ENCODE measurements at regions not wholly inside any gene's neighbourhood (a gene's known extent, or its start where the extent isn't known, plus 50 kb on each side); places are given as distances from the start of the nearest gene placed in this dataset.

DNA sequence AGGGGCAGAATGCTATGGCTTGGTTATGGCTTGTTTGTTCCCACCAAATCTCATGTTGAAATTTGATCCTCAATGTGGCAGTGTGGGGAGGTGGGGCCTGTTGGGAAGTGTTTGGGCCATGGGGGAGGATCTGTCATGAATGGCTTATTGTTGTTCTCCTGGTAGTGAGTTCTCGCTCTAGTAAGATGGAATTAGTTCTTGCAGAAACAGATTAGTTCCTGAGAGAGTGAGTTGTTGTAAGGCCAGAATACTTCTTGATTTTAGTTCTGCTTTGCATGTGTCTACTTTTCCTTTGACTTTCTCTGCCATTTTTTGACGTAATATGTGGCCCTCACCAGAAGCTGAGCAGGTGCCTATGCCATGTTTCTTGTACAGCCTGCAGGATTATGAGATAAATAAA is 188.2 kb downstream of the KIF20B start:
- Histone ChIP-seq H3K9me3 (no peaks in the 10 kb centered on the region), H3K27ac (peak overlapping the region in 1 of 4 donors; percentile 24), H3K4me1 (no peaks in the 10 kb centered on the region), H3K36me3 (replicated peaks in 1 of 2; ENCODE audit: insufficient read depth in 1 of 2, low read depth in 2 of 2) (no peaks in the 10 kb centered on the region), H3K4me3 (no peak overlapping the region), H3K27me3 (no peaks in the 10 kb centered on the region)
- WGBS, 2 donors = 88 to 89% methylated on average over 2 of the region's 2 CpGs
- DNase-seq (no peak), ATAC-seq (no peak)
- intact Hi-C loops (cut with DNase I) = no loop called here
- TF ChIP-seq POLR2A (IDR thresholded peaks at IDR 0.05) (no peak), CTCF (IDR thresholded peaks at IDR 0.05) (no peak)

- no peak overlapping the region for H3K4me3 ChIP-seq
- H3K9me3 ChIP-seq = no peaks in the 10 kb centered on the region
- ATAC-seq = no peak
- H3K4me1 ChIP-seq = no peaks in the 10 kb centered on the region
- no peak for DNase-seq
- no peak for TF ChIP-seq POLR2A (IDR thresholded peaks at IDR 0.05)
- no peaks in the 10 kb centered on the region for H3K27me3 ChIP-seq
- no peaks in the 10 kb centered on the region for H3K36me3 ChIP-seq (replicated peaks in 1 of 2; ENCODE audit: insufficient read depth in 1 of 2, low read depth in 2 of 2)
- WGBS, 2 donors = 56 to 65% methylated on average over 2 of the region's 2 CpGs
- intact Hi-C loops (cut with DNase I) = no loop called here
- no peak overlapping the region for H3K27ac ChIP-seq
Observed at GRCh38 chr10:89891006-89891535, 189.7 kb downstream of the KIF20B start.

DNA sequence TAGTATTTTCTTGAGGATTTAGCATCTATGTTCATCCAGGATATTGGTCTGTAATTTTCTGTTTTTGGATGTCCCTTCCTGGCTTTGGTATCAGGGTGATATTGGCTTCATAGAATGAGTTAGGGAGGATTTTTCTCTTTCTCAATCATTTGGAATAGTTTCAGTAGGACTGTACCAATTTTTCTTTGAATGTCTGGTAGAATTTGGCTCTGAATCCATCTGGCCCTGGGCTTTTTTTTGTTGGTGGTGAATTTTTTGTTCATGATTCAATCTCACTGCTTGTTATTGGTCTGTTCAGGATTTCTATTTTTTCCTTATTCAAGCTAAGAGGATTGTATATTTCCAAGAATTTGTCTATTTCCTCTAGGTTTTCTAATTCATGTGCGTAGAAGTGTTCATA is 192.7 kb downstream of the KIF20B start:
- TF ChIP-seq CTCF (IDR thresholded peaks at IDR 0.05) (no peak), POLR2A (IDR thresholded peaks at IDR 0.05) (no peak)
- H3K4me3 ChIP-seq = no peak overlapping the region
- WGBS, 2 donors = 87 to 89% methylated on average over 1 of the region's 1 CpG
- no peak overlapping the region for H3K27ac ChIP-seq
- intact Hi-C loops (cut with DNase I) = no loop called here
- DNase-seq (no peak), ATAC-seq (no peak)
- H3K9me3 ChIP-seq = no peaks in the 10 kb centered on the region
- H3K4me1 ChIP-seq = no peaks in the 10 kb centered on the region
- H3K36me3 ChIP-seq (replicated peaks in 1 of 2; ENCODE audit: insufficient read depth in 1 of 2, low read depth in 2 of 2) = no peaks in the 10 kb centered on the region
- no peaks in the 10 kb centered on the region for H3K27me3 ChIP-seq

DNA sequence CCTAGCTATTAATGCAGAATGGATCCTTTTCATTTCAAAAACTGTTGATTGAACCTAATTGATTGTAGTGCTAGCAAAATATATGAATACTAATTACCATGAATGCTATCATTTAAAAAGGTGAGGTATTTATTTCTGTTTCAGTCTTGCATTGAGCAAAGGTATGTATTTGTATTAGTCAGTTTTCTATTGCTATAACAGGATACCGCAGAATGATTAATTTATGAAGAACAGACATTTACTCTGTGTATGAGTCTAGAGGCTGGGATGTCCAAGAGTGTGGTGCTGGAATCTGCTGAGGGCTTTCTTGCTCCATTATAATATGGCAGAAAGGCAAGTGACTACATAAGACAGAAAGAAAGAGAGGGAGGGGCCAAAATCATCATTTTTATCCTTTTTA is 199.2 kb downstream of the KIF20B start:
- no peak for ATAC-seq
- Histone ChIP-seq H3K27ac (no peak overlapping the region), H3K4me1 (no peaks in the 10 kb centered on the region), H3K36me3 (replicated peaks in 1 of 2; ENCODE audit: insufficient read depth in 1 of 2, low read depth in 2 of 2) (no peaks in the 10 kb centered on the region), H3K9me3 (no peaks in the 10 kb centered on the region), H3K4me3 (no peak overlapping the region), H3K27me3 (no peaks in the 10 kb centered on the region)
- DNase-seq = no peak
- TF ChIP-seq POLR2A (IDR thresholded peaks at IDR 0.05) (no peak), CTCF (IDR thresholded peaks at IDR 0.05) (no peak)
- intact Hi-C loops (cut with DNase I) = no loop called here
- 82 to 86% methylated on average over 1 of the region's 1 CpG for WGBS, 2 donors

GRCh38 chr10:89901895-89902294 is 200.5 kb downstream of the KIF20B start:
- no peaks in the 10 kb centered on the region for H3K9me3 ChIP-seq
- no peak overlapping the region for H3K4me3 ChIP-seq
- no peaks in the 10 kb centered on the region for H3K4me1 ChIP-seq
- DNase-seq (no peak), ATAC-seq (no peak)
- H3K27ac ChIP-seq = no peak overlapping the region
- no peaks in the 10 kb centered on the region for H3K36me3 ChIP-seq (replicated peaks in 1 of 2; ENCODE audit: insufficient read depth in 1 of 2, low read depth in 2 of 2)
- H3K27me3 ChIP-seq = no peaks in the 10 kb centered on the region
- 83 to 96% methylated on average over 1 of the region's 1 CpG for WGBS, 2 donors
- TF ChIP-seq POLR2A (IDR thresholded peaks at IDR 0.05) (no peak), CTCF (IDR thresholded peaks at IDR 0.05) (no peak)
- intact Hi-C loops (cut with DNase I) = no loop called here

Measured in body of pancreas (tissue), 4 donors.